ENCODE measurements at regions not wholly inside any gene's neighbourhood (a gene's known extent, or its start where the extent isn't known, plus 50 kb on each side); places are given as distances from the start of the nearest gene placed in this dataset.

GRCh38 chr15:70351941-70352774 is 254.4 kb upstream of the TLE3 start:
- TF ChIP-seq YY1 (IDR thresholded peaks at IDR 0.05; ENCODE audit: low read depth): no peak
- TF ChIP-seq, protein P1, sequence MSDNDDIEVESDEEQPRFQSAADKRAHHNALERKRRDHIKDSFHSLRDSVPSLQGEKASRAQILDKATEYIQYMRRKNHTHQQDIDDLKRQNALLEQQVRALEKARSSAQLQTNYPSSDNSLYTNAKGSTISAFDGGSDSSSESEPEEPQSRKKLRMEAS (IDR thresholded peaks at IDR 0.05): no peak
- TF ChIP-seq FOXM1 (IDR thresholded peaks at IDR 0.05; ENCODE audit: borderline replicate concordance, low read depth): no peak

GRCh38 chr15:70351391-70351790 is 253.7 kb upstream of the TLE3 start:
- TF ChIP-seq REST (IDR thresholded peaks at IDR 0.05; ENCODE audit: low read depth) (no peak), CEBPB (IDR thresholded peaks at IDR 0.05) (no peak), USF1 (IDR thresholded peaks at IDR 0.05) (no peak), ZBTB7A (IDR thresholded peaks at IDR 0.05; ENCODE audit: low read depth) (no peak), TCF12 (IDR thresholded peaks at IDR 0.05; ENCODE audit: low read depth) (no peak), TEAD4 (IDR thresholded peaks at IDR 0.05) (no peak), FOXM1 (IDR thresholded peaks at IDR 0.05; ENCODE audit: borderline replicate concordance, low read depth) (no peak), EGR1 (IDR thresholded peaks at IDR 0.05) (no peak), CREB1 (IDR thresholded peaks at IDR 0.05; ENCODE audit: low read depth) (no peak), NFIC (IDR thresholded peaks at IDR 0.05) (no peak), TAF1 (IDR thresholded peaks at IDR 0.05; ENCODE audit: low read depth) (no peak), EP300 (IDR thresholded peaks at IDR 0.05; ENCODE audit: borderline replicate concordance) (no peak), YY1 (IDR thresholded peaks at IDR 0.05; ENCODE audit: low read depth) (no peak)
- TF ChIP-seq, protein P1 (IDR thresholded peaks at IDR 0.05): no peak

GRCh38 chr15:70348581-70349344 is 251.0 kb upstream of the TLE3 start:
- TF ChIP-seq TAF1 (IDR thresholded peaks at IDR 0.05; ENCODE audit: low read depth): no peak
- TF ChIP-seq CREB1 (IDR thresholded peaks at IDR 0.05; ENCODE audit: low read depth): no peak
- TF ChIP-seq EP300 (IDR thresholded peaks at IDR 0.05; ENCODE audit: borderline replicate concordance): no peak
- TF ChIP-seq, protein P1 (IDR thresholded peaks at IDR 0.05): no peak
- no peak for TF ChIP-seq YY1 (IDR thresholded peaks at IDR 0.05; ENCODE audit: low read depth)
- no peak for TF ChIP-seq USF1 (IDR thresholded peaks at IDR 0.05)
- no peak for TF ChIP-seq EGR1 (IDR thresholded peaks at IDR 0.05)
- no peak for TF ChIP-seq CEBPB (IDR thresholded peaks at IDR 0.05)

DNA sequence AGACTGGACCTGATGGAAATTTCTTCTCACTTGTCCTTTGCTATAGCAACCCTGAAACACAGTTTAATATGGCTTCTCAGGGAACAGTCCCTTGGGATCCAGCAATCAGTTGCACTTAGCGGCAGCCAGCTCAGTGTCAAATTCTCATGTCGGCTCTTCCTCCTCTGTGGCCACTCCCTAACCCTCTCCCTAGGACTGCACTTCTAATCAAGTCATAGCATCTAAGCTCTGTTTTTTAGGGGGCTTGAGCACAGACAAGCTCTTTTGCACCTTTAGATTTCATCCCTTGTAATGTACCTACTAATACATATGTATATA is 250.5 kb upstream of the TLE3 start:
- TF ChIP-seq, protein P1 (IDR thresholded peaks at IDR 0.05): no peak
- no peak for TF ChIP-seq EGR1 (IDR thresholded peaks at IDR 0.05)
- TF ChIP-seq TCF12 (IDR thresholded peaks at IDR 0.05; ENCODE audit: low read depth): no peak
- no peak for TF ChIP-seq CEBPB (IDR thresholded peaks at IDR 0.05)
- no peak for TF ChIP-seq RAD21 (IDR thresholded peaks at IDR 0.05; ENCODE audit: low read depth)
- no peak for TF ChIP-seq TAF1 (IDR thresholded peaks at IDR 0.05; ENCODE audit: low read depth)
- TF ChIP-seq NFIC (IDR thresholded peaks at IDR 0.05): no peak
- TF ChIP-seq TEAD4 (IDR thresholded peaks at IDR 0.05): no peak
- TF ChIP-seq CREB1 (IDR thresholded peaks at IDR 0.05; ENCODE audit: low read depth): no peak
- TF ChIP-seq YY1 (IDR thresholded peaks at IDR 0.05; ENCODE audit: low read depth): no peak

DNA sequence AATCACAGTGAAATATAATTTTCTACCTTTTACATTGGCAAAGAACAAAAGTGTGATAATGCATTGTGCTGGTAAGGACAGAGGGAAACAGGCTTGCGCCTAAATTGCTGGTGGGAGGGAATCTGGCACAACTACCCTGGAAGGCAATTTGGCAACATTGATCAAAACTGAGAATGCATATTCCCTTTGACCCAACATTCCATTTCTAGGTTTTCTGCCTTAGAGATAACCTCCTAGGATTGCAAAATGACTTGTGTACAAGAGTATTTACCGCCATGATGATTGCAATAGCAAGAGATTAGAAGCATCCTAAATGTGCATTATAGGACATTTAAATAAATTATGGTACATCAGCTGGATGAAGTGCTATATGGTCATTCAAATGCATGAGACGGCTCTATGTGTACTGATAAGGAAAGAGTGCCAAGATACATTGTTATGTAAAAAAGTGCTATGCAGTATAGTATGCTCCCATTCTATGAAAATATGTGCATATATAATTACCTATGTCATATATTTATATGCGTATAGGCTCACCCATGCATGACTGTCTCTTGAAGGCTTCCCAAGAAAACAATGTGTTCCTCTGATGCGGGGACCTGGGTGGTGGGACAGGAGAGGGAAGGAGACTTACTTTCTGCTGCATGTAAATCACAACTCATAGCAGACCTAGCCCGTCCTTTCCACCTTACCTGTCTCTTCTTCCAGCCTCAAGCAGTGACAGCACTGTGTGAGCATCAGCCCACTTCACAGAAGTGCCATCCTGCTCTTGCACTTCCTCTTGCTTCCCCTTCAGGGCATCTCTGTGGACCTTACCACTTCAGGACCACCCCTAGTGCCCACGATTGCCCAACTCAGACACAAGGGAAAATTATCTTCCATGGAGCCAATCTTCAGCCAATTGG is 249.9 kb upstream of the TLE3 start:
- no peak for TF ChIP-seq EGR1 (IDR thresholded peaks at IDR 0.05)
- no peak for TF ChIP-seq RAD21 (IDR thresholded peaks at IDR 0.05; ENCODE audit: low read depth)
- TF ChIP-seq, protein P1 (IDR thresholded peaks at IDR 0.05): no peak
- TF ChIP-seq EP300 (IDR thresholded peaks at IDR 0.05; ENCODE audit: borderline replicate concordance): no peak
- TF ChIP-seq FOXM1 (IDR thresholded peaks at IDR 0.05; ENCODE audit: borderline replicate concordance, low read depth): no peak
- no peak for TF ChIP-seq TCF12 (IDR thresholded peaks at IDR 0.05; ENCODE audit: low read depth)
- no peak for TF ChIP-seq CREB1 (IDR thresholded peaks at IDR 0.05; ENCODE audit: low read depth)
- TF ChIP-seq CEBPB (IDR thresholded peaks at IDR 0.05): no peak
- no peak for TF ChIP-seq NFIC (IDR thresholded peaks at IDR 0.05)
- no peak for TF ChIP-seq USF1 (IDR thresholded peaks at IDR 0.05)
- no peak for TF ChIP-seq TEAD4 (IDR thresholded peaks at IDR 0.05)
- no peak for TF ChIP-seq REST (IDR thresholded peaks at IDR 0.05; ENCODE audit: low read depth)
- no peak for TF ChIP-seq TAF1 (IDR thresholded peaks at IDR 0.05; ENCODE audit: low read depth)
- TF ChIP-seq ZBTB7A (IDR thresholded peaks at IDR 0.05; ENCODE audit: low read depth): no peak
- no peak for TF ChIP-seq YY1 (IDR thresholded peaks at IDR 0.05; ENCODE audit: low read depth)

Data from Ishikawa (cell line).